HUDEP-2 (cell line): ENCODE measurements at regions not wholly inside any gene's neighbourhood (a gene's known extent, or its start where the extent isn't known, plus 50 kb on each side); places are given as distances from the start of the nearest gene placed in this dataset.
"Not testable (repeated sequence)": the region's sequence is repeated elsewhere in the genome, so short reads cannot be mapped to it uniquely, and the experiment has no call there.

Source experiments
- DNase-seq, 76 experiments: peaks; one replicate each; lab custom pipeline; 2025; ENCODE audit not compliant: unreplicated experiment in 76 of 76; lab: John Stamatoyannopoulos, UW

- no peak for DNase-seq
Observed at GRCh38 chr7:34567906-34568305, 90.1 kb upstream of the NPSR1 start.

DNA sequence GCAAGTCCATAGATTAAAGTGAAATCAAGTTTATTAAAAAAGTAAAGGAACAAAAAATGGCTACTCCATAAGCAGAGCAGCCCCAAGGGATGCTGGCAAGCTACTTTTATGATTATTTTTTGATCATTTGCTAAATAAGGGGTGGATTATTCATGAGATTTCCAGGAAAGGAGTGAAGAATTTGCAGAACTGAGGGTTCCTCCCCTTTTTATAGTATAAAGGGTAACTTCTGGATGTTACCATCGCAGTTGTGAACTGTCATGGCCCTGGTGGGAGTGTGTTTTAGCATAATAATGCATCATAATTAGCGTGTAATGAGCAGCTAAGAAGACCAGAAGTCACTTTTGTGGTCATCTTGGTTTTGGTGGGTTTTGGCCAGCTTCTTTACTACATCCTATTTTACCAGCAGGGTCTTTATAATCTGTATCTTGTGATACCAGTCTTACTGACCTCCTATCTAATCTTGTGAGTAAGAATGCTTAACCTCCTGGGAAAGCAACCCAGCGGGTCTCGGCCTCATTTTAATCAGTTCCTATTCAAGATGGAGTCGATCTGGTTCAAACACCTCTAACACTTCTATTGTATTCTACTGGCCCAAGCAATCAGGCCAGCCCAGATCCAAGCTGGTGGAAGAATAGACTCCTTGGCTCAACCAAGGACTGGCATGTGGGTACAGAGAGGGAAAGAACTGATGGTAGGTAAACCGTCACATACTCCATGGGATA is 87.9 kb upstream of the NPSR1 start:
- DNase-seq, result no peak

GRCh38 chr7:34575006-34575405 is 83.0 kb upstream of the NPSR1 start:
- DNase-seq, result no peak

- DNase-seq, result not testable (repeated sequence)
Observed at GRCh38 chr7:34577934-34578333, 80.1 kb upstream of the NPSR1 start.

- not testable (repeated sequence) for DNase-seq
Observed at GRCh38 chr7:34581698-34582097, 76.3 kb upstream of the NPSR1 start.

DNA sequence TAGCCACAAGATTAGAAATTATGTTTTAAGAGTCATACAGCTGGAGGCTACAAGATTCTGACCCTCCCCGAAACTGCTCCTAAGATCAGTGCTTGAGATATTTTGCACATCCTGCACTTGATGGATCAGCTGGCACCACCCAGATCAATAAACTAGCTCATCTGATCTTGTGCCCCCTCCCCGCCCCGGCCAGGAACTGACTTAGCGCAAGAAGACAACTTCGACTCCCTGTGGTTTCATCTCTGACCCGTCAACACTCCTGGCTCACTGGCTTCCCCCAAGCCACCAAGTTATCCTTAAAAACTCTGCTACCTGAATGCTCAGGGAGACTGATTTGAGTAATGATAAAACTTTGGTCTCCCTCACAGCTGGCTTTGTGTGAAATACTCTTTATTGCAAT is 73.5 kb upstream of the NPSR1 start:
- DNase-seq, result no peak

DNA sequence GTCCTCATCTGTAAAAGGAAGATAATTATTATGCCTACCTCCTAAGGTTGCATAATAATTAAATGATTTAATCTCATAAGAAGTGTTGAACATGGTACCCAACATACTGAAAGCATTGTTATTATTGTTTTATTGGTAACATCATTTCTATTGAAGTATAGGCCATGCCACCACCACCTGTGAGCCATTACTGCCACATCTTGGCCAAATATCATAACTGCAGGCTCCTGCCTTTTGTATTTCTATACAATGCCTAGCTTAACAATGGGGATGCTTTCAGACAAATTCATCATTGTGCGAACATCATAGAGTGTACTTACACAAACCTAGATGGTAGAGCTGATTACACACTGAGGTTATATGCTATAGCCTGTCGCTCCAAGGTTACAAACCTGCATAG is 61.1 kb upstream of the NPSR1 start:
- peak in 5 of 76 experiments; percentile 0 to 10 (median 3) for DNase-seq

- no peak for DNase-seq
Observed at GRCh38 chr7:34603711-34604444, 54.1 kb upstream of the NPSR1 start.
